ENCODE measurements at regions not wholly inside any gene's neighbourhood (a gene's known extent, or its start where the extent isn't known, plus 50 kb on each side); places are given as distances from the start of the nearest gene placed in this dataset.

GRCh38 chr15:39347453-39347852, 233.4 kb upstream of the THBS1 start:
- Histone ChIP-seq H3K9me3 (ENCODE audit: control insufficient read depth in 2 of 3, low read length in 3 of 3) (no peaks in the 10 kb centered on the region), H3K4me3 (ENCODE audit: low read length) (no peak overlapping the region), H3K4me1 (ENCODE audit: control insufficient read depth in 2 of 2, insufficient read depth in 2 of 2, low read length in 2 of 2) (no peaks in the 10 kb centered on the region), H3K27me3 (ENCODE audit: control insufficient read depth in 2 of 2, insufficient read depth in 2 of 2, low read length in 2 of 2) (no peaks in the 10 kb centered on the region), H3K27ac (ENCODE audit: low read depth, low read length) (no peak overlapping the region), H3K36me3 (ENCODE audit: control insufficient read depth in 2 of 3, insufficient read depth in 3 of 3, low read length in 3 of 3) (no peaks in the 10 kb centered on the region)
- intact Hi-C loops (cut with micrococcal nuclease), result no loop called here
- no peak for DNase-seq
- CTCF ChIA-PET, result no interaction called here
- Mint-ChIP-seq H3K27ac (no peak overlapping the region), H3K4me3 (no peak overlapping the region), H3K4me1 (no peaks in the 10 kb centered on the region), H3K27me3 (peaks cover 0 to 11% (median 5%) of the 10 kb centered on the region in 5 donors), H3K9me3 (peaks cover 0 to 9% (median 0%) of the 10 kb centered on the region in 11 donors), H3K36me3 (no peaks in the 10 kb centered on the region)
- ATAC-seq, result no peak
- POLR2A ChIA-PET, result no interaction called here

GRCh38 chr15:39350785-39351184, 230.1 kb upstream of the THBS1 start:
- no peak overlapping the region for H3K4me3 ChIP-seq (ENCODE audit: low read length)
- H3K36me3 ChIP-seq (ENCODE audit: control insufficient read depth in 2 of 3, insufficient read depth in 3 of 3, low read length in 3 of 3), result no peaks in the 10 kb centered on the region
- no peak overlapping the region for H3K27ac ChIP-seq (ENCODE audit: low read depth, low read length)
- Mint-ChIP-seq H3K27ac (no peak overlapping the region), H3K4me3 (no peak overlapping the region), H3K4me1 (no peaks in the 10 kb centered on the region), H3K27me3 (peaks cover 0 to 12% (median 5%) of the 10 kb centered on the region in 5 donors), H3K9me3 (no peaks in the 10 kb centered on the region), H3K36me3 (no peaks in the 10 kb centered on the region)
- no peaks in the 10 kb centered on the region for H3K4me1 ChIP-seq (ENCODE audit: control insufficient read depth in 2 of 2, insufficient read depth in 2 of 2, low read length in 2 of 2)
- intact Hi-C loops (cut with micrococcal nuclease), result no loop called here
- H3K27me3 ChIP-seq (ENCODE audit: control insufficient read depth in 2 of 2, insufficient read depth in 2 of 2, low read length in 2 of 2), result no peaks in the 10 kb centered on the region
- no peaks in the 10 kb centered on the region for H3K9me3 ChIP-seq (ENCODE audit: control insufficient read depth in 2 of 3, low read length in 3 of 3)
- ATAC-seq, result no peak
- ChIA-PET CTCF (no interaction called here), POLR2A (no interaction called here)
- DNase-seq, result no peak

GRCh38 chr15:39354189-39354588, 226.7 kb upstream of the THBS1 start:
- H3K27me3 ChIP-seq (ENCODE audit: control insufficient read depth in 2 of 2, insufficient read depth in 2 of 2, low read length in 2 of 2), result no peaks in the 10 kb centered on the region
- DNase-seq, result no peak
- no peaks in the 10 kb centered on the region for H3K36me3 ChIP-seq (ENCODE audit: control insufficient read depth in 2 of 3, insufficient read depth in 3 of 3, low read length in 3 of 3)
- H3K9me3 ChIP-seq (ENCODE audit: control insufficient read depth in 2 of 3, low read length in 3 of 3), result no peaks in the 10 kb centered on the region
- no peaks in the 10 kb centered on the region for H3K4me1 Mint-ChIP-seq
- no peak overlapping the region for H3K27ac ChIP-seq (ENCODE audit: low read depth, low read length)
- no peaks in the 10 kb centered on the region for H3K4me1 ChIP-seq (ENCODE audit: control insufficient read depth in 2 of 2, insufficient read depth in 2 of 2, low read length in 2 of 2)
- ATAC-seq, result no peak
- intact Hi-C loops (cut with micrococcal nuclease), result no loop called here
- POLR2A ChIA-PET, result no interaction called here
- peaks cover 0 to 15% (median 5%) of the 10 kb centered on the region in 5 donors for H3K27me3 Mint-ChIP-seq
- CTCF ChIA-PET, result no interaction called here
- no peak overlapping the region for H3K27ac Mint-ChIP-seq
- H3K4me3 Mint-ChIP-seq, result no peak overlapping the region
- no peaks in the 10 kb centered on the region for H3K36me3 Mint-ChIP-seq
- no peak overlapping the region for H3K4me3 ChIP-seq (ENCODE audit: low read length)
- H3K9me3 Mint-ChIP-seq, result peaks cover 0 to 3% (median 0%) of the 10 kb centered on the region in 11 donors

- Histone ChIP-seq H3K27me3 (ENCODE audit: control insufficient read depth in 2 of 2, insufficient read depth in 2 of 2, low read length in 2 of 2) (no peaks in the 10 kb centered on the region), H3K4me3 (ENCODE audit: low read length) (no peak overlapping the region), H3K27ac (ENCODE audit: low read depth, low read length) (no peak overlapping the region), H3K36me3 (ENCODE audit: control insufficient read depth in 2 of 3, insufficient read depth in 3 of 3, low read length in 3 of 3) (no peaks in the 10 kb centered on the region), H3K4me1 (ENCODE audit: control insufficient read depth in 2 of 2, insufficient read depth in 2 of 2, low read length in 2 of 2) (no peaks in the 10 kb centered on the region), H3K9me3 (ENCODE audit: control insufficient read depth in 2 of 3, low read length in 3 of 3) (no peaks in the 10 kb centered on the region)
- ChIA-PET CTCF (no interaction called here), POLR2A (no interaction called here)
- H3K27ac Mint-ChIP-seq, result no peak overlapping the region
- intact Hi-C loops (cut with micrococcal nuclease), result no loop called here
- H3K9me3 Mint-ChIP-seq, result peaks cover 0 to 8% (median 0%) of the 10 kb centered on the region in 11 donors
- no peak overlapping the region for H3K4me3 Mint-ChIP-seq
- DNase-seq (no peak), ATAC-seq (no peak)
- H3K4me1 Mint-ChIP-seq, result no peaks in the 10 kb centered on the region
- H3K36me3 Mint-ChIP-seq, result no peaks in the 10 kb centered on the region
- peaks cover 0 to 25% (median 15%) of the 10 kb centered on the region in 5 donors for H3K27me3 Mint-ChIP-seq
Observed at GRCh38 chr15:39357480-39358268, 223.2 kb upstream of the THBS1 start.

- Histone ChIP-seq H3K4me1 (ENCODE audit: control insufficient read depth in 2 of 2, insufficient read depth in 2 of 2, low read length in 2 of 2) (no peaks in the 10 kb centered on the region), H3K27me3 (ENCODE audit: control insufficient read depth in 2 of 2, insufficient read depth in 2 of 2, low read length in 2 of 2) (no peaks in the 10 kb centered on the region), H3K27ac (ENCODE audit: low read depth, low read length) (no peak overlapping the region), H3K36me3 (ENCODE audit: control insufficient read depth in 2 of 3, insufficient read depth in 3 of 3, low read length in 3 of 3) (no peaks in the 10 kb centered on the region), H3K4me3 (ENCODE audit: low read length) (no peak overlapping the region), H3K9me3 (ENCODE audit: control insufficient read depth in 2 of 3, low read length in 3 of 3) (no peaks in the 10 kb centered on the region)
- DNase-seq (no peak), ATAC-seq (no peak)
- Mint-ChIP-seq H3K36me3 (no peaks in the 10 kb centered on the region), H3K27ac (no peak overlapping the region), H3K4me3 (no peak overlapping the region), H3K9me3 (peaks cover 0 to 8% (median 0%) of the 10 kb centered on the region in 11 donors), H3K4me1 (no peaks in the 10 kb centered on the region), H3K27me3 (peaks cover 0 to 25% (median 20%) of the 10 kb centered on the region in 5 donors)
- intact Hi-C loops (cut with micrococcal nuclease), result no loop called here
- CTCF ChIA-PET, result no interaction called here
- POLR2A ChIA-PET, result no interaction called here
Observed at GRCh38 chr15:39358441-39359041, 222.3 kb upstream of the THBS1 start.

GRCh38 chr15:39359771-39360170, 221.1 kb upstream of the THBS1 start:
- ATAC-seq (no peak), DNase-seq (no peak)
- peaks cover 5 to 25% (median 23%) of the 10 kb centered on the region in 5 donors for H3K27me3 Mint-ChIP-seq
- no peak overlapping the region for H3K4me3 ChIP-seq (ENCODE audit: low read length)
- H3K4me1 ChIP-seq (ENCODE audit: control insufficient read depth in 2 of 2, insufficient read depth in 2 of 2, low read length in 2 of 2), result no peaks in the 10 kb centered on the region
- ChIA-PET POLR2A (no interaction called here), CTCF (no interaction called here)
- intact Hi-C loops (cut with micrococcal nuclease), result no loop called here
- no peaks in the 10 kb centered on the region for H3K36me3 Mint-ChIP-seq
- H3K9me3 ChIP-seq (ENCODE audit: control insufficient read depth in 2 of 3, low read length in 3 of 3), result no peaks in the 10 kb centered on the region
- H3K4me3 Mint-ChIP-seq, result no peak overlapping the region
- no peaks in the 10 kb centered on the region for H3K27me3 ChIP-seq (ENCODE audit: control insufficient read depth in 2 of 2, insufficient read depth in 2 of 2, low read length in 2 of 2)
- H3K4me1 Mint-ChIP-seq, result no peaks in the 10 kb centered on the region
- H3K27ac ChIP-seq (ENCODE audit: low read depth, low read length), result no peak overlapping the region
- no peak overlapping the region for H3K27ac Mint-ChIP-seq
- peaks cover 0 to 8% (median 0%) of the 10 kb centered on the region in 11 donors for H3K9me3 Mint-ChIP-seq
- H3K36me3 ChIP-seq (ENCODE audit: control insufficient read depth in 2 of 3, insufficient read depth in 3 of 3, low read length in 3 of 3), result no peaks in the 10 kb centered on the region

GRCh38 chr15:39360452-39360851, 220.4 kb upstream of the THBS1 start:
- ATAC-seq, result no peak
- CTCF ChIA-PET, result no interaction called here
- H3K27ac ChIP-seq (ENCODE audit: low read depth, low read length), result no peak overlapping the region
- DNase-seq, result no peak
- Mint-ChIP-seq H3K4me3 (no peak overlapping the region), H3K36me3 (no peaks in the 10 kb centered on the region), H3K4me1 (no peaks in the 10 kb centered on the region), H3K27ac (no peak overlapping the region), H3K27me3 (peaks cover 5 to 25% (median 22%) of the 10 kb centered on the region in 5 donors), H3K9me3 (peaks cover 0 to 8% (median 0%) of the 10 kb centered on the region in 11 donors)
- intact Hi-C loops (cut with micrococcal nuclease), result no loop called here
- H3K36me3 ChIP-seq (ENCODE audit: control insufficient read depth in 2 of 3, insufficient read depth in 3 of 3, low read length in 3 of 3), result no peaks in the 10 kb centered on the region
- POLR2A ChIA-PET, result no interaction called here
- no peaks in the 10 kb centered on the region for H3K9me3 ChIP-seq (ENCODE audit: control insufficient read depth in 2 of 3, low read length in 3 of 3)
- no peak overlapping the region for H3K4me3 ChIP-seq (ENCODE audit: low read length)
- H3K27me3 ChIP-seq (ENCODE audit: control insufficient read depth in 2 of 2, insufficient read depth in 2 of 2, low read length in 2 of 2), result no peaks in the 10 kb centered on the region
- H3K4me1 ChIP-seq (ENCODE audit: control insufficient read depth in 2 of 2, insufficient read depth in 2 of 2, low read length in 2 of 2), result no peaks in the 10 kb centered on the region
